Gastroesophageal sphincter (tissue), 3 donors: ENCODE measurements at regions not wholly inside any gene's neighbourhood (a gene's known extent, or its start where the extent isn't known, plus 50 kb on each side); places are given as distances from the start of the nearest gene placed in this dataset.

Experiments used
- CTCF ChIP-seq, 4 experiments: fragments of 200-600 bp in 2 of 4; fragments of 450-650 bp in 2 of 4; sonication (generic) in 1 of 4; IDR thresholded peaks; one replicate each; pipeline ENCODE4 v1.5.1; 2017 to 2019; ENCODE audit warnings: antibody characterized with exemption in 4 of 4, mild to moderate bottlenecking in 2 of 4, moderate library complexity in 2 of 4
- POLR2A ChIP-seq, 2 donors: fragments of 450-650 bp; IDR thresholded peaks; one replicate each; pipeline ENCODE4 v1.6.1; 2017; ENCODE audit warnings: antibody characterized with exemption in 2 of 2, mild to moderate bottlenecking in 2 of 2, moderate library complexity in 1 of 2

- TF ChIP-seq CTCF (IDR thresholded peaks at IDR 0.05) (no peak), POLR2A (IDR thresholded peaks at IDR 0.05) (no peak)
These were observed 179.0 kb upstream of the FGF13 start for GRCh38 chrX:138890491-138890890.
